Hepatocyte (in vitro differentiated cells): ENCODE measurements at regions not wholly inside any gene's neighbourhood (a gene's known extent, or its start where the extent isn't known, plus 50 kb on each side); places are given as distances from the start of the nearest gene placed in this dataset.

Experiments used
- DNase-seq: peaks from one replicate; pipeline ENCODE4 v3.0.0-alpha.2; 2016; ENCODE audit warnings: low spot score
- H2AFZ ChIP-seq: fragments of 200-600 bp; sonication (generic); 2 replicates; pipeline ENCODE4 v1.6.0; 2016; ENCODE audit warnings: antibody characterized with exemption, mild to moderate bottlenecking
- H3K27ac ChIP-seq: fragments of 200-600 bp; sonication (generic); 2 replicates; pipeline ENCODE4 v1.5.1; 2016; ENCODE audit warnings: mild to moderate bottlenecking
- H3K27me3 ChIP-seq: fragments of 200-600 bp; sonication (generic); 2 replicates; pipeline ENCODE4 v1.6.1; 2016
- H3K36me3 ChIP-seq: fragments of 200-600 bp; sonication (generic); replicated peaks from 2 replicates; pipeline ENCODE4 v1.5.1; 2016; ENCODE audit warnings: low read depth; ENCODE audit not compliant: insufficient read depth
- H3K4me1 ChIP-seq: fragments of 200-600 bp; sonication (generic); 2 replicates; pipeline ENCODE4 v1.5.1; 2016; ENCODE audit warnings: mild to moderate bottlenecking, moderate library complexity; ENCODE audit not compliant: insufficient read depth
- H3K4me2 ChIP-seq: fragments of 200-600 bp; sonication (generic); 2 replicates; pipeline ENCODE4 v1.6.0; 2016
- H3K4me3 ChIP-seq: fragments of 200-600 bp; sonication (generic); 2 replicates; pipeline ENCODE4 v1.5.1; 2016; ENCODE audit warnings: mild to moderate bottlenecking
- H3K79me2 ChIP-seq: fragments of 200-600 bp; sonication (generic); 2 replicates; pipeline ENCODE4 v1.6.0; 2017; ENCODE audit warnings: mild to moderate bottlenecking
- H3K9me2 ChIP-seq: fragments of 200-600 bp; sonication (generic); replicated peaks from 2 replicates; pipeline ENCODE4 v1.6.0; 2017; ENCODE audit warnings: mild to moderate bottlenecking; ENCODE audit not compliant: insufficient read depth
- H3K9me3 ChIP-seq: fragments of 200-600 bp; sonication (generic); 2 replicates; pipeline ENCODE4 v1.5.1; 2016; ENCODE audit warnings: low read depth, mild to moderate bottlenecking
- H4K20me1 ChIP-seq: fragments of 200-600 bp; sonication (generic); 2 replicates; pipeline ENCODE4 v1.6.0; 2016; ENCODE audit warnings: mild to moderate bottlenecking; ENCODE audit not compliant: insufficient read depth, poor library complexity, severe bottlenecking
- CTCF ChIP-seq: fragments of 200-600 bp; sonication (generic); IDR thresholded peaks from 2 replicates; pipeline ENCODE4 v1.5.1; 2016; ENCODE audit warnings: antibody characterized with exemption, mild to moderate bottlenecking; ENCODE audit not compliant: poor library complexity
- EZH2 ChIP-seq: fragments of 200-600 bp; sonication (generic); IDR thresholded peaks from 2 replicates; pipeline ENCODE4 v1.6.1; 2016; ENCODE audit warnings: antibody characterized with exemption, mild to moderate bottlenecking, borderline replicate concordance
- EZH2phosphoT487 ChIP-seq: fragments of 200-600 bp; sonication (generic); IDR thresholded peaks from one replicate; pipeline ENCODE4 v1.6.1; 2018; ENCODE audit warnings: antibody characterized with exemption, mild to moderate bottlenecking, low read depth, moderate library complexity; ENCODE audit not compliant: unreplicated experiment, severe bottlenecking
- WGBS: methylation state at CpG from one replicate; pipeline ENCODE4 v1.1.6; 2016; ENCODE audit warnings: low lambda C conversion rate; ENCODE audit errors: missing lambda C conversion rate; 5-methylcytosine and 5-hydroxymethylcytosine counted together

DNA sequence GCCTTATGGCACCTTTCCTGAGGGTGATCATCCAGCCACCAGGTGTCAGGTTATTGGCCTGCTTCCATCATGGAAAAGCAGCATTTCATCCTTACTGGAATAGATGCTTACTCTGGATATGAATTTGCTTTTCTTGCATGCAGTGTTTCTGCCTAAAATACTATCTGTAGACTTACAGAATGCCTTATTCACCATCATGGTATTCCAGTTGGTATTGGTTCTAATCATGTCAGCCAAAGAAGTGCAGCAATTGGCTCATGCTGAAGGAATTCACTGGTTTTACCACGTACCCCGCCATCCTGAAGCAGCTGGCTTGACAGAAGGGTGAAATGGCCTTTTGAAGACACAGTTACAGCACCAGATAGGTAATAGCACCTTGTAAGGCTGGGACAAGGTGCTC is 194.2 kb downstream of the AASDHPPT start:
- Histone ChIP-seq H3K9me3 (no peaks in the 10 kb centered on the region), H3K4me1 (no peaks in the 10 kb centered on the region), H3K4me2 (no peak overlapping the region), H3K9me2 (no peaks in the 10 kb centered on the region), H3K79me2 (no peaks in the 10 kb centered on the region), H4K20me1 (no peaks in the 10 kb centered on the region), H3K4me3 (no peak overlapping the region), H3K27ac (no peak overlapping the region), H3K36me3 (no peaks in the 10 kb centered on the region), H2AFZ (no peak overlapping the region), H3K27me3 (no peaks in the 10 kb centered on the region)
- no peak for TF ChIP-seq EZH2
- no peak for TF ChIP-seq CTCF
- TF ChIP-seq EZH2phosphoT487: no peak
- no peak for DNase-seq
- WGBS: 98% methylated on average over 2 of the region's 2 CpGs

GRCh38 chr11:106275151-106275550 is 197.7 kb downstream of the AASDHPPT start:
- Histone ChIP-seq H3K9me2 (no peaks in the 10 kb centered on the region), H3K4me3 (no peak overlapping the region), H4K20me1 (no peaks in the 10 kb centered on the region), H3K9me3 (no peaks in the 10 kb centered on the region), H3K79me2 (no peaks in the 10 kb centered on the region), H3K27ac (no peak overlapping the region), H3K4me2 (no peak overlapping the region), H3K36me3 (no peaks in the 10 kb centered on the region), H3K27me3 (no peaks in the 10 kb centered on the region), H2AFZ (no peak overlapping the region), H3K4me1 (peaks cover 7% of the 10 kb centered on the region)
- WGBS: 90% methylated on average over 1 of the region's 1 CpG
- no peak for DNase-seq
- TF ChIP-seq EZH2phosphoT487 (no peak), EZH2 (no peak), CTCF (no peak)

DNA sequence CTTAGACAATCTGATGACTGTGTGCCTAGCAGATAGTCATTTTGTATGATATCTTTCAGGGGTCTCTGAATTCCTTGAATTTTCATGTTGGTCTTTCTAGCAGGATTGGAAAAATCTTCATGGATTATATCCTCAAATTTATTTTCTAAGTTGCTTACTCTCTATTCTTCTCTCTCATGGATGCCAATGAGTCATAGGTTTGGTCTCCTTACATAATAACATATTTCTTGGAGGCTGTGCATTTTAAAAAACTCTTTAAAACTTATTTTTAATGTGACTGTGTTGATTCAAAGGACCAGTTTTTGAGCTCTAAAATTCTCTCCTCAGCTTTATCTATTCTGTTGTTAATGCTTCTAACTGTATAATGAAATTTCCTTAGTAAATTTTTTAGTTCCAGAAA is 198.7 kb downstream of the AASDHPPT start:
- no peak overlapping the region for H2AFZ ChIP-seq
- DNase-seq: no peak
- H3K79me2 ChIP-seq: no peaks in the 10 kb centered on the region
- H3K9me2 ChIP-seq: no peaks in the 10 kb centered on the region
- TF ChIP-seq EZH2: no peak
- no peak for TF ChIP-seq EZH2phosphoT487
- no peak for TF ChIP-seq CTCF
- H4K20me1 ChIP-seq: no peaks in the 10 kb centered on the region
- H3K36me3 ChIP-seq: no peaks in the 10 kb centered on the region
- no peaks in the 10 kb centered on the region for H3K9me3 ChIP-seq
- H3K4me1 ChIP-seq: peaks cover 7% of the 10 kb centered on the region
- no peak overlapping the region for H3K27ac ChIP-seq
- H3K4me2 ChIP-seq: no peak overlapping the region
- no peak overlapping the region for H3K4me3 ChIP-seq
- H3K27me3 ChIP-seq: no peaks in the 10 kb centered on the region

- H3K9me3 ChIP-seq: no peaks in the 10 kb centered on the region
- H3K9me2 ChIP-seq: no peaks in the 10 kb centered on the region
- H3K36me3 ChIP-seq: no peaks in the 10 kb centered on the region
- H3K27ac ChIP-seq: no peak overlapping the region
- DNase-seq: no peak
- WGBS: 72% methylated on average over 2 of the region's 2 CpGs
- no peaks in the 10 kb centered on the region for H3K27me3 ChIP-seq
- no peak overlapping the region for H2AFZ ChIP-seq
- H3K4me2 ChIP-seq: no peak overlapping the region
- no peak overlapping the region for H3K4me3 ChIP-seq
- TF ChIP-seq EZH2 (no peak), EZH2phosphoT487 (no peak), CTCF (peak; percentile 42)
- H3K4me1 ChIP-seq: peaks cover 7% of the 10 kb centered on the region
- no peaks in the 10 kb centered on the region for H3K79me2 ChIP-seq
- H4K20me1 ChIP-seq: no peaks in the 10 kb centered on the region
These were observed 199.5 kb downstream of the AASDHPPT start for GRCh38 chr11:106276859-106277436.
